Loucy (cell line): ENCODE measurements at regions not wholly inside any gene's neighbourhood (a gene's known extent, or its start where the extent isn't known, plus 50 kb on each side); places are given as distances from the start of the nearest gene placed in this dataset.

Source experiments
- CTCF ChIP-seq: fragments of 200-600 bp; sonication (generic); conservative IDR thresholded peaks from 2 replicates; pipeline ENCODE4 v1.5.1; 2014; ENCODE audit warnings: mild to moderate bottlenecking, antibody characterized with exemption, low read length
- EZH2phosphoT487 ChIP-seq: fragments of 200-600 bp; IDR thresholded peaks from 2 replicates; pipeline ENCODE4 v1.6.1; 2018; ENCODE audit warnings: antibody characterized with exemption, mild to moderate bottlenecking, moderate library complexity, borderline replicate concordance

- no peak for TF ChIP-seq CTCF
- no peak for TF ChIP-seq EZH2phosphoT487
These were observed 201.2 kb upstream of the MYLIP start for GRCh38 chr6:15927531-15928225.
